Testis (tissue), 2 donors: ENCODE measurements at regions not wholly inside any gene's neighbourhood (a gene's known extent, or its start where the extent isn't known, plus 50 kb on each side); places are given as distances from the start of the nearest gene placed in this dataset.

Experiments
- CTCF ChIP-seq, 3 experiments: fragments of 450-650 bp in 2 of 3; fragments of 200-600 bp in 1 of 3; sonication (generic) in 1 of 3; IDR thresholded peaks; one replicate each; pipeline ENCODE4 v1.5.1; 2016 to 2019; ENCODE audit warnings: antibody characterized with exemption in 3 of 3, mild to moderate bottlenecking in 2 of 3, moderate library complexity in 1 of 3
- POLR2A ChIP-seq: fragments of 450-650 bp; IDR thresholded peaks from one replicate; pipeline ENCODE4 v1.6.1; 2017; ENCODE audit warnings: antibody characterized with exemption, mild to moderate bottlenecking, moderate library complexity

DNA sequence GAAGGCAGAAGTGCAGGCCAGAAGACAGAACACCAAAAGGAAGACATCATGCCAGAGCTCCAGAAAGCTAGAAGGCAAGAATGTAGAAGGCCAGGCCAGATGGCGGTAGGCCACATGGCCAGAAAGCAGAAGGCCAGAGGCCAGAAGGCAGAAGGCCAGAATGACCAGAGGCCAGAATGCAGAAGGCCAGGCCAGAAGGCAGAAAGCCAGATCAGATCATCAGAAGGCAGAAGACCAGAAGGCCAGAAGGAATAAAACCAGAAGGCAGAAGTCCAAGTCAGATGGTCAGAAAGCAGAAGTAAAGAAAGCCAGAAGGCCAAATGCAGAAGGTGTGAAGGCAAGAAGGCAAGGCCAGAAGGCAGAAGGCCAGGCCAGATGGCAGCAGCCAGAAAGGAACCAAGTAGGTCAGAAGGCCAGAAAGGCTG is 185.0 kb downstream of the TUBA3C start:
- TF ChIP-seq CTCF (IDR thresholded peaks at IDR 0.05) (no peak), POLR2A (no peak)
